ENCODE measurements at regions not wholly inside any gene's neighbourhood (a gene's known extent, or its start where the extent isn't known, plus 50 kb on each side); places are given as distances from the start of the nearest gene placed in this dataset.

- TF ChIP-seq, protein P1, sequence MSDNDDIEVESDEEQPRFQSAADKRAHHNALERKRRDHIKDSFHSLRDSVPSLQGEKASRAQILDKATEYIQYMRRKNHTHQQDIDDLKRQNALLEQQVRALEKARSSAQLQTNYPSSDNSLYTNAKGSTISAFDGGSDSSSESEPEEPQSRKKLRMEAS (IDR thresholded peaks at IDR 0.05; ENCODE audit: insufficient read depth, insufficient read length), result no peak
- TF ChIP-seq, protein P2, sequence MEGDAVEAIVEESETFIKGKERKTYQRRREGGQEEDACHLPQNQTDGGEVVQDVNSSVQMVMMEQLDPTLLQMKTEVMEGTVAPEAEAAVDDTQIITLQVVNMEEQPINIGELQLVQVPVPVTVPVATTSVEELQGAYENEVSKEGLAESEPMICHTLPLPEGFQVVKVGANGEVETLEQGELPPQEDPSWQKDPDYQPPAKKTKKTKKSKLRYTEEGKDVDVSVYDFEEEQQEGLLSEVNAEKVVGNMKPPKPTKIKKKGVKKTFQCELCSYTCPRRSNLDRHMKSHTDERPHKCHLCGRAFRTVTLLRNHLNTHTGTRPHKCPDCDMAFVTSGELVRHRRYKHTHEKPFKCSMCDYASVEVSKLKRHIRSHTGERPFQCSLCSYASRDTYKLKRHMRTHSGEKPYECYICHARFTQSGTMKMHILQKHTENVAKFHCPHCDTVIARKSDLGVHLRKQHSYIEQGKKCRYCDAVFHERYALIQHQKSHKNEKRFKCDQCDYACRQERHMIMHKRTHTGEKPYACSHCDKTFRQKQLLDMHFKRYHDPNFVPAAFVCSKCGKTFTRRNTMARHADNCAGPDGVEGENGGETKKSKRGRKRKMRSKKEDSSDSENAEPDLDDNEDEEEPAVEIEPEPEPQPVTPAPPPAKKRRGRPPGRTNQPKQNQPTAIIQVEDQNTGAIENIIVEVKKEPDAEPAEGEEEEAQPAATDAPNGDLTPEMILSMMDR (IDR thresholded peaks at IDR 0.05; ENCODE audit: extremely low read depth in 1 of 2, insufficient read depth in 1 of 2, low read depth in 1 of 2, low read length in 2 of 2), result no peak
- TF ChIP-seq EZH2 (IDR thresholded peaks at IDR 0.05; ENCODE audit: borderline replicate concordance, low read depth, low read length, severe bottlenecking), result no peak
- TF ChIP-seq POLR2AphosphoS5 (IDR thresholded peaks at IDR 0.05; ENCODE audit: insufficient read depth, low read depth, low read length), result no peak
- no peak for TF ChIP-seq GATA2 (IDR thresholded peaks at IDR 0.05; ENCODE audit: insufficient read depth, insufficient read length, low read depth, low read length)
- TF ChIP-seq MYC (IDR thresholded peaks at IDR 0.05; ENCODE audit: low read depth, low read length), result no peak
Observed at GRCh38 chr5:106321242-106321641, 1349.5 kb downstream of the EFNA5 start.

All from endothelial cell of umbilical vein (primary cell).